Ishikawa (cell line): ENCODE measurements at regions not wholly inside any gene's neighbourhood (a gene's known extent, or its start where the extent isn't known, plus 50 kb on each side); places are given as distances from the start of the nearest gene placed in this dataset.

Source experiments
- EGR1 ChIP-seq: IDR thresholded peaks from 2 replicates; pipeline ENCODE4 v1.6.1; 2012
- EP300 ChIP-seq: IDR thresholded peaks from 2 replicates; pipeline ENCODE4 v1.6.1; 2012; ENCODE audit warnings: borderline replicate concordance
- FOXM1 ChIP-seq: IDR thresholded peaks from 2 replicates; pipeline ENCODE4 v1.6.1; 2012; ENCODE audit warnings: low read depth, borderline replicate concordance
- MAX ChIP-seq: IDR thresholded peaks from 2 replicates; pipeline ENCODE4 v1.6.1; 2012
- NFIC ChIP-seq: IDR thresholded peaks from 2 replicates; pipeline ENCODE4 v1.6.1; 2012
- RAD21 ChIP-seq: IDR thresholded peaks from 2 replicates; pipeline ENCODE4 v1.6.1; 2012; ENCODE audit warnings: low read depth
- REST ChIP-seq: IDR thresholded peaks from 2 replicates; pipeline ENCODE4 v1.6.1; 2012; ENCODE audit warnings: low read depth, mild to moderate bottlenecking
- TEAD4 ChIP-seq: IDR thresholded peaks from 2 replicates; pipeline ENCODE4 v1.6.1; 2012
- USF1 ChIP-seq: IDR thresholded peaks from 2 replicates; pipeline ENCODE4 v1.6.1; 2012
- ZBTB7A ChIP-seq: IDR thresholded peaks from 2 replicates; pipeline ENCODE4 v1.6.1; 2012; ENCODE audit warnings: low read depth

- no peak for TF ChIP-seq FOXM1
- TF ChIP-seq TEAD4, result no peak
- no peak for TF ChIP-seq EGR1
- no peak for TF ChIP-seq REST
- no peak for TF ChIP-seq RAD21
- TF ChIP-seq MAX, result no peak
- TF ChIP-seq NFIC, result no peak
- no peak for TF ChIP-seq EP300
- no peak for TF ChIP-seq USF1
- no peak for TF ChIP-seq ZBTB7A
These were observed 198.5 kb upstream of the C11orf87 start for GRCh38 chr11:109223451-109223850.
